ENCODE measurements at regions not wholly inside any gene's neighbourhood (a gene's known extent, or its start where the extent isn't known, plus 50 kb on each side); places are given as distances from the start of the nearest gene placed in this dataset.
"Not testable (repeated sequence)": the region's sequence is repeated elsewhere in the genome, so short reads cannot be mapped to it uniquely, and the experiment has no call there.

GRCh38 chr9:115462623-115463022, 344.7 kb upstream of the TNC start:
- no peak for DNase-seq (ENCODE audit: low read depth in 2 of 2)

- DNase-seq (ENCODE audit: low read depth in 2 of 2): no peak
These were observed 348.8 kb upstream of the TNC start for GRCh38 chr9:115466756-115467155.

GRCh38 chr9:115469841-115470240, 351.9 kb upstream of the TNC start:
- no peak for DNase-seq (ENCODE audit: low read depth in 2 of 2)

- DNase-seq (ENCODE audit: low read depth in 2 of 2): not testable (repeated sequence)
These were observed 355.1 kb upstream of the TNC start for GRCh38 chr9:115473032-115473431.

GRCh38 chr9:115481769-115482168, 363.8 kb upstream of the TNC start:
- DNase-seq (ENCODE audit: low read depth in 2 of 2): no peak

- DNase-seq (ENCODE audit: low read depth in 2 of 2): no peak
These were observed 364.8 kb upstream of the TNC start for GRCh38 chr9:115482747-115483146.

GRCh38 chr9:115492869-115493268, 374.9 kb upstream of the TNC start:
- no peak for DNase-seq (ENCODE audit: low read depth in 2 of 2)

GRCh38 chr9:115494393-115494792, 376.4 kb upstream of the TNC start:
- no peak for DNase-seq (ENCODE audit: low read depth in 2 of 2)

GRCh38 chr9:115495052-115495635, 377.2 kb upstream of the TNC start:
- no peak for DNase-seq (ENCODE audit: low read depth in 2 of 2)

- no peak for DNase-seq (ENCODE audit: low read depth in 2 of 2)
These were observed 377.9 kb upstream of the TNC start for GRCh38 chr9:115495836-115496235.

GRCh38 chr9:115498303-115498702, 380.3 kb upstream of the TNC start:
- no peak for DNase-seq (ENCODE audit: low read depth in 2 of 2)

- DNase-seq (ENCODE audit: low read depth in 2 of 2): no peak
These were observed 389.2 kb upstream of the TNC start for GRCh38 chr9:115507148-115507547.

- DNase-seq (ENCODE audit: low read depth in 2 of 2): no peak
These were observed 395.2 kb upstream of the TNC start for GRCh38 chr9:115513148-115513547.

- no peak for DNase-seq (ENCODE audit: low read depth in 2 of 2)
These were observed 396.5 kb upstream of the TNC start for GRCh38 chr9:115514454-115514853.

- DNase-seq (ENCODE audit: low read depth in 2 of 2): no peak
These were observed 399.5 kb upstream of the TNC start for GRCh38 chr9:115517335-115518075.

- no peak for DNase-seq (ENCODE audit: low read depth in 2 of 2)
These were observed 402.7 kb upstream of the TNC start for GRCh38 chr9:115520646-115521045.

GRCh38 chr9:115522912-115523311, 405.0 kb upstream of the TNC start:
- no peak for DNase-seq (ENCODE audit: low read depth in 2 of 2)

- DNase-seq (ENCODE audit: low read depth in 2 of 2): no peak
These were observed 406.6 kb upstream of the TNC start for GRCh38 chr9:115524453-115525059.

GRCh38 chr9:115525111-115526058, 407.4 kb upstream of the TNC start:
- no peak for DNase-seq (ENCODE audit: low read depth in 2 of 2)

- no peak for DNase-seq (ENCODE audit: low read depth in 2 of 2)
These were observed 413.6 kb upstream of the TNC start for GRCh38 chr9:115531410-115532125.

GRCh38 chr9:115533511-115533910, 415.6 kb upstream of the TNC start:
- DNase-seq (ENCODE audit: low read depth in 2 of 2): no peak

All from stimulated activated CD4-positive, alpha-beta T cell treated with anti-CD3 and anti-CD28 coated beads, Interleukin-4, amount 100 ng/mL, for 48 hours (primary cell).